Choroid plexus epithelial cell (primary cell): ENCODE measurements at regions not wholly inside any gene's neighbourhood (a gene's known extent, or its start where the extent isn't known, plus 50 kb on each side); places are given as distances from the start of the nearest gene placed in this dataset.
A peak's percentile ranks its signal among the peaks of the same experiment; 100 is the strongest.

Experiments used
- DNase-seq: peaks from one replicate; pipeline ENCODE4 v3.0.0-alpha.2; 2010; ENCODE audit warnings: low read depth
- H3K4me3 ChIP-seq: 2 replicates; pipeline ENCODE4 v1.5.1; 2011; ENCODE audit warnings: low read depth, mild to moderate bottlenecking, control low read depth, low read length, moderate library complexity
- CTCF ChIP-seq: conservative IDR thresholded peaks from 2 replicates; pipeline ENCODE4 v1.5.1; 2011; ENCODE audit warnings: low read depth, mild to moderate bottlenecking, control low read depth, inconsistent platforms, low read length, moderate library complexity

- no peak overlapping the region for H3K4me3 ChIP-seq
- DNase-seq, result peak; percentile 51
- no peak for TF ChIP-seq CTCF
These were observed 52.0 kb upstream of the SYNE2 start for GRCh38 chr14:63800651-63801375.
